IMR-90 (cell line): ENCODE measurements at regions not wholly inside any gene's neighbourhood (a gene's known extent, or its start where the extent isn't known, plus 50 kb on each side); places are given as distances from the start of the nearest gene placed in this dataset.
A peak's percentile ranks its signal among the peaks of the same experiment; 100 is the strongest.

Source experiments
- ATAC-seq: fragments of 200-7000 bp; cut with Tn5 transposase; 2 replicates; pipeline ENCODE4 v1.9.1; 2020; ENCODE audit warnings: low read depth, mild to moderate bottlenecking, moderate library complexity
- BruUV-seq: library from RNA; stranded (reverse); fragments of 400-500 nt; replicated peaks from 2 replicates; lab custom pipeline; 2021; lab: Mats Ljungman, UMichigan
- CTCF ChIA-PET: fragments of 300-600 bp; formaldehyde crosslinking; extraction: SDS; loops from one replicate; lab custom pipeline; 2021; ENCODE audit warnings: antibody characterized with exemption; lab: Yijun Ruan, JAX
- POLR2A ChIA-PET: fragments of 300-600 bp; sonication (Branson Sonifier 250); formaldehyde crosslinking; loops from one replicate; lab custom pipeline; 2022; ENCODE audit warnings: antibody characterized with exemption; ENCODE audit not compliant: unreplicated experiment; lab: Charles Lee
- DNase-seq: peaks from one replicate; pipeline ENCODE4 v3.0.0; 2013
- H2AFZ ChIP-seq: replicated peaks from 2 replicates; pipeline ENCODE3; 2013; ENCODE audit warnings: low read length, mild to moderate bottlenecking; ENCODE audit not compliant: poor library complexity
- H2AK5ac ChIP-seq: 2 replicates; pipeline ENCODE4 v1.6.1; 2013; ENCODE audit warnings: low read depth, low read length, inconsistent platforms
- H2AK9ac ChIP-seq: replicated peaks from 2 replicates; pipeline ENCODE3; 2013; ENCODE audit warnings: mild to moderate bottlenecking, low read depth, low read length, moderate library complexity; ENCODE audit not compliant: poor library complexity
- H2BK120ac ChIP-seq: 2 replicates; pipeline ENCODE4 v1.6.1; 2013; ENCODE audit warnings: low read depth, low read length, inconsistent platforms
- H2BK15ac ChIP-seq: 3 replicates; pipeline ENCODE4 v1.6.1; 2013; ENCODE audit warnings: low read depth, low read length, inconsistent platforms
- H2BK20ac ChIP-seq: 2 replicates; pipeline ENCODE4 v1.6.1; 2013; ENCODE audit warnings: low read depth, mild to moderate bottlenecking, inconsistent platforms, low read length, moderate library complexity
- H2BK5ac ChIP-seq: 2 replicates; pipeline ENCODE4 v1.6.1; 2013; ENCODE audit warnings: mild to moderate bottlenecking, low read depth, low read length, inconsistent platforms; ENCODE audit not compliant: poor library complexity, severe bottlenecking
- H3K14ac ChIP-seq: replicated peaks from 2 replicates; pipeline ENCODE4 v1.6.1; 2013; ENCODE audit warnings: low read depth, low read length, inconsistent platforms
- H3K18ac ChIP-seq: 2 replicates; pipeline ENCODE4 v1.6.1; 2013; ENCODE audit warnings: low read depth, low read length, control low read depth
- H3K23ac ChIP-seq: 2 replicates; pipeline ENCODE4 v1.6.1; 2013; ENCODE audit warnings: low read depth, low read length, inconsistent platforms
- H3K27ac ChIP-seq: 2 replicates; pipeline ENCODE4 v1.5.1; 2013; ENCODE audit warnings: mild to moderate bottlenecking, control low read depth, low read length; ENCODE audit not compliant: insufficient read depth
- H3K27me3 ChIP-seq: 2 replicates; pipeline ENCODE4 v1.6.1; 2013; ENCODE audit warnings: low read length; ENCODE audit not compliant: control insufficient read depth, insufficient read depth
- H3K36me3 ChIP-seq: 2 replicates; pipeline ENCODE4 v1.6.1; 2013; ENCODE audit warnings: low read length, mixed read lengths; ENCODE audit not compliant: control insufficient read depth, insufficient read depth
- H3K4ac ChIP-seq: 2 replicates; pipeline ENCODE4 v1.6.1; 2013; ENCODE audit warnings: low read depth, low read length, inconsistent platforms
- H3K4me1 ChIP-seq: 2 replicates; pipeline ENCODE4 v1.6.1; 2013; ENCODE audit warnings: low read length, mixed read lengths; ENCODE audit not compliant: control insufficient read depth, insufficient read depth
- H3K4me2 ChIP-seq: 2 replicates; pipeline ENCODE4 v1.6.1; 2013; ENCODE audit warnings: low read depth, mild to moderate bottlenecking, control low read depth, low read length, moderate library complexity
- H3K4me3 ChIP-seq: 2 replicates; pipeline ENCODE4 v1.5.1; 2013; ENCODE audit warnings: low read depth, mild to moderate bottlenecking, control low read depth, low read length, moderate library complexity; ENCODE audit not compliant: insufficient read depth
- H3K56ac ChIP-seq: 2 replicates; pipeline ENCODE4 v1.6.1; 2013; ENCODE audit warnings: low read length, inconsistent platforms; ENCODE audit not compliant: insufficient read depth; ENCODE audit errors: extremely low read depth
- H3K79me1 ChIP-seq, 2 experiments: 2 replicates each; pipeline ENCODE4 v1.6.1; 2013; ENCODE audit warnings: low read length in 2 of 2, inconsistent platforms in 1 of 2, low read depth in 1 of 2
- H3K9ac ChIP-seq: 2 replicates; pipeline ENCODE4 v1.6.1; 2013; ENCODE audit warnings: low read depth, low read length, control low read depth
- H3K9me1 ChIP-seq: 2 replicates; pipeline ENCODE4 v1.6.1; 2013; ENCODE audit warnings: low read length, inconsistent platforms; ENCODE audit not compliant: insufficient read depth
- H3K9me3 ChIP-seq: 2 replicates; pipeline ENCODE4 v1.6.1; 2013; ENCODE audit warnings: low read length; ENCODE audit not compliant: control insufficient read depth, insufficient read depth
- H4K20me1 ChIP-seq: 2 replicates; pipeline ENCODE4 v1.6.1; 2013; ENCODE audit warnings: low read length, inconsistent platforms; ENCODE audit not compliant: insufficient read depth
- H4K5ac ChIP-seq: 2 replicates; pipeline ENCODE4 v1.6.1; 2013; ENCODE audit warnings: mild to moderate bottlenecking, low read depth, low read length, control low read depth
- H4K8ac ChIP-seq, 2 experiments: 2 replicates each; pipeline ENCODE4 v1.6.1; 2013; ENCODE audit warnings: low read depth in 2 of 2, low read length in 2 of 2, control low read depth in 1 of 2, inconsistent platforms in 1 of 2
- H4K91ac ChIP-seq: 2 replicates; pipeline ENCODE4 v1.6.1; 2013; ENCODE audit warnings: low read depth, low read length, inconsistent platforms; ENCODE audit not compliant: insufficient read depth
- ELK1 ChIP-seq: fragments of 150-350 bp; IDR thresholded peaks from 2 replicates; pipeline ENCODE4 v1.6.1; 2016; ENCODE audit warnings: low read depth, mild to moderate bottlenecking, low read length, moderate library complexity, borderline replicate concordance
- RCOR1 ChIP-seq: IDR thresholded peaks from 2 replicates; pipeline ENCODE4 v1.6.1; 2012; ENCODE audit warnings: mild to moderate bottlenecking, low read length, improper control_type of control experiment; ENCODE audit not compliant: insufficient replicate concordance
- SMC3 ChIP-seq: fragments of 150-350 bp; IDR thresholded peaks from 2 replicates; pipeline ENCODE4 v1.6.1; 2016; ENCODE audit warnings: low read depth, mild to moderate bottlenecking, antibody characterized with exemption, low read length, moderate library complexity
- USF2 ChIP-seq: fragments of 150-350 bp; IDR thresholded peaks from 2 replicates; pipeline ENCODE4 v1.6.1; 2017; ENCODE audit warnings: mild to moderate bottlenecking, antibody characterized with exemption, low read length, low read depth
- WGBS, 2 experiments: methylation state at CpG; one replicate each; pipeline versions ENCODE4 v1.1.5 to v1.1.7; 2013; ENCODE audit warnings: missing lambda C conversion rate in 2 of 2; ENCODE audit not compliant: insufficient read length in 1 of 2; ENCODE audit errors: extremely low coverage in 2 of 2; 5-methylcytosine and 5-hydroxymethylcytosine counted together
- dilution Hi-C: fragments of 300-500 bp; cut with HindIII; formaldehyde crosslinking; loops from one replicate; pipeline ENCODE4 v1.14.3; 2018; ENCODE audit warnings: low sequenced_read_pairs; ENCODE audit not compliant: unreplicated experiment
- in situ Hi-C: fragments of 300-500 bp; cut with MboI; formaldehyde crosslinking; loops from 3 replicates; pipeline ENCODE4 v1.14.3; 2019; ENCODE audit warnings: low sequenced_read_pairs, inconsistent platforms, mixed read lengths
- intact Hi-C: fragments of 100-400 bp; cut with micrococcal nuclease; formaldehyde crosslinking; loops from 2 replicates; pipeline ENCODE4 v1.10.0; 2022

- Histone ChIP-seq H3K18ac (no peak overlapping the region), H2BK20ac (no peak overlapping the region), H2BK5ac (no peak overlapping the region), H4K5ac (no peak overlapping the region), H3K56ac (no peak overlapping the region), H2BK15ac (no peak overlapping the region), H3K36me3 (no peaks in the 10 kb centered on the region), H2AFZ (no peak overlapping the region), H4K8ac (no peak overlapping the region), H3K4me1 (no peaks in the 10 kb centered on the region; the same call in 1 of the 2 replicates), H3K27me3 (no peaks in the 10 kb centered on the region), H3K4me3 (no peak overlapping the region), H2AK5ac (no peak overlapping the region), H3K9me3 (no peaks in the 10 kb centered on the region), H3K9ac (no peak overlapping the region), H3K4ac (no peak overlapping the region), H3K9me1 (peaks cover 2% of the 10 kb centered on the region; the same call in 1 of the 2 replicates), H3K4me2 (no peak overlapping the region), H4K20me1 (no peaks in the 10 kb centered on the region), H3K23ac (no peak overlapping the region), H3K79me1 (no peaks in the 10 kb centered on the region), H2AK9ac (no peak overlapping the region), H4K91ac (no peak overlapping the region), H2BK120ac (peak overlapping the region; percentile 13; the same call in 1 of the 2 replicates), H3K27ac (no peak overlapping the region), H3K14ac (no peak overlapping the region)
- no peak for DNase-seq
- intact Hi-C loops: no loop called here
- ChIA-PET POLR2A (no interaction called here), CTCF (no interaction called here)
- 100% methylated on average over 1 of the region's 6 CpGs; no CpG with 5 or more reads in 1 of the 2 experiments for WGBS, 2 experiments
- in situ Hi-C loops: no loop called here
- ATAC-seq: no peak
- no TSS peak for BruUV-seq
- TF ChIP-seq ELK1 (no peak), USF2 (no peak), RCOR1 (no peak), SMC3 (no peak)
- dilution Hi-C loops: no loop called here
Measured at GRCh38 chr2:42984081-42984480, 191.7 kb upstream of the HAAO start.
